H1 (cell line): ENCODE measurements at regions not wholly inside any gene's neighbourhood (a gene's known extent, or its start where the extent isn't known, plus 50 kb on each side); places are given as distances from the start of the nearest gene placed in this dataset.
A peak's percentile ranks its signal among the peaks of the same experiment; 100 is the strongest.

ENCODE experiments used
- CTCF ChIA-PET: fragments of 300-600 bp; sonication (Branson Sonifier 250); formaldehyde crosslinking; loops from one replicate; lab custom pipeline; 2021; ENCODE audit not compliant: partially characterized antibody; lab: Charles Lee
- POLR2A ChIA-PET: fragments of 300-600 bp; sonication (Branson Sonifier 250); formaldehyde crosslinking; loops from one replicate; lab custom pipeline; 2021; ENCODE audit warnings: inconsistent platforms; ENCODE audit not compliant: partially characterized antibody; lab: Charles Lee
- DNase-seq, 2 experiments: peaks; one replicate each; pipeline versions ENCODE4 v3.0.0 to v3.0.0-alpha.2; 2010 to 2022; ENCODE audit warnings: low spot score in 2 of 2, low read depth in 1 of 2, mixed read lengths in 1 of 2
- FAIRE-seq: peaks from 2 replicates; lab custom pipeline; 2011; peaks lifted over from hg19 to GRCh38; lab: Jason Lieb, UNC
- H2AFZ ChIP-seq: 2 replicates; pipeline ENCODE4 v1.8.1; 2012; ENCODE audit warnings: low read length, inconsistent platforms
- H2AK5ac ChIP-seq: 2 replicates; pipeline ENCODE4 v1.6.1; 2013; ENCODE audit warnings: low read depth, low read length
- H2BK120ac ChIP-seq: replicated peaks from 2 replicates; pipeline ENCODE3; 2013; ENCODE audit warnings: low read depth, low read length, inconsistent platforms
- H2BK12ac ChIP-seq: 2 replicates; pipeline ENCODE4 v1.6.1; 2013; ENCODE audit warnings: low read depth, low read length
- H2BK15ac ChIP-seq: 2 replicates; pipeline ENCODE4 v1.6.1; 2013; ENCODE audit warnings: low read length
- H2BK20ac ChIP-seq: 2 replicates; pipeline ENCODE4 v1.6.1; 2013; ENCODE audit warnings: low read length
- H2BK5ac ChIP-seq: 2 replicates; pipeline ENCODE4 v1.6.1; 2013; ENCODE audit warnings: low read depth, low read length
- H3K14ac ChIP-seq: 2 replicates; pipeline ENCODE4 v1.6.1; 2013; ENCODE audit warnings: inconsistent platforms; ENCODE audit not compliant: insufficient read length
- H3K18ac ChIP-seq: 2 replicates; pipeline ENCODE4 v1.6.1; 2013; ENCODE audit warnings: low read length; ENCODE audit errors: extremely low read depth
- H3K23ac ChIP-seq: 2 replicates; pipeline ENCODE4 v1.6.1; 2013; ENCODE audit warnings: inconsistent platforms; ENCODE audit not compliant: insufficient read length
- H3K23me2 ChIP-seq: 2 replicates; pipeline ENCODE4 v1.6.1; 2013; ENCODE audit warnings: low read depth, low read length
- H3K27ac ChIP-seq: 2 replicates; pipeline ENCODE4 v1.6.1; 2011; ENCODE audit warnings: low read depth, low read length, inconsistent platforms
- H3K27me3 ChIP-seq, 4 experiments: replicated peaks in 1 of 4; 1 replicate in 1 of 4; 2 replicates in 3 of 4; pipeline versions ENCODE4 v1.6.1 to v1.8.1; 2011 to 2013; ENCODE audit warnings: low read length in 3 of 4, mild to moderate bottlenecking in 3 of 4, inconsistent platforms in 2 of 4, mixed read lengths in 2 of 4, moderate library complexity in 1 of 4; ENCODE audit not compliant: control insufficient read depth in 3 of 4, insufficient read depth in 3 of 4; ENCODE audit errors: extremely low read depth in 1 of 4
- H3K36me3 ChIP-seq, 4 experiments: 2 replicates each; pipeline versions ENCODE4 v1.6.1 to v1.8.1; 2011 to 2013; ENCODE audit warnings: mild to moderate bottlenecking in 4 of 4, low read length in 3 of 4, moderate library complexity in 2 of 4, control low read depth in 1 of 4, inconsistent platforms in 1 of 4; ENCODE audit not compliant: insufficient read depth in 4 of 4, control insufficient read depth in 2 of 4
- H3K4ac ChIP-seq: replicated peaks from 2 replicates; pipeline ENCODE3; 2013; ENCODE audit warnings: low read length, low read depth, mixed read lengths, inconsistent platforms; ENCODE audit not compliant: insufficient read length
- H3K4me1 ChIP-seq, 4 experiments: replicated peaks in 1 of 4; 1 replicate in 1 of 4; 2 replicates in 3 of 4; pipeline versions ENCODE4 v1.6.1 to v1.8.1; 2011 to 2013; ENCODE audit warnings: low read length in 3 of 4, inconsistent platforms in 2 of 4, mixed read lengths in 1 of 4; ENCODE audit not compliant: insufficient read depth in 4 of 4, control insufficient read depth in 3 of 4
- H3K4me2 ChIP-seq, 2 experiments: 2 replicates each; pipeline versions ENCODE4 v1.6.1 to v1.8.1; 2011 to 2013; ENCODE audit warnings: low read depth in 2 of 2, low read length in 2 of 2, control low read depth in 1 of 2, inconsistent platforms in 1 of 2, mild to moderate bottlenecking in 1 of 2; ENCODE audit not compliant: insufficient read depth in 1 of 2
- H3K4me3 ChIP-seq, 4 experiments: fragments of 200-600, 300-600 bp in 1 of 4; sonication (generic), shearing (Covaris generic), sonication (Bioruptor Twin) in 1 of 4; 2 replicates each; pipeline versions ENCODE4 v1.5.1 to v1.8.1; 2011 to 2016; ENCODE audit warnings: low read length in 4 of 4, low read depth in 3 of 4, control low read depth in 2 of 4, inconsistent platforms in 2 of 4, mild to moderate bottlenecking in 2 of 4, mixed read lengths in 1 of 4, moderate library complexity in 1 of 4; ENCODE audit not compliant: insufficient read depth in 2 of 4; ENCODE audit errors: extremely low read depth in 1 of 4
- H3K56ac ChIP-seq: replicated peaks from 2 replicates; pipeline ENCODE3; 2013; ENCODE audit warnings: low read depth, mild to moderate bottlenecking, mixed read lengths, low read length, inconsistent platforms; ENCODE audit not compliant: insufficient read length
- H3K79me1 ChIP-seq: 2 replicates; pipeline ENCODE4 v1.6.1; 2013; ENCODE audit warnings: low read depth, low read length, control low read depth
- H3K79me2 ChIP-seq, 2 experiments: 2 replicates each; pipeline versions ENCODE4 v1.6.1 to v1.8.1; 2012 to 2013; ENCODE audit warnings: low read length in 2 of 2, mild to moderate bottlenecking in 2 of 2, inconsistent platforms in 1 of 2; ENCODE audit not compliant: insufficient read depth in 2 of 2, control insufficient read depth in 1 of 2
- H3K9ac ChIP-seq, 4 experiments: replicated peaks in 1 of 4; 1 replicate in 1 of 4; 2 replicates in 3 of 4; pipeline versions ENCODE4 v1.6.1 to v1.8.1; 2011 to 2013; ENCODE audit warnings: low read depth in 3 of 4, low read length in 3 of 4, control low read depth in 2 of 4, mild to moderate bottlenecking in 2 of 4, moderate library complexity in 2 of 4, inconsistent platforms in 1 of 4; ENCODE audit errors: extremely low read depth in 1 of 4
- H3K9me3 ChIP-seq, 2 experiments: 2 replicates each; pipeline versions ENCODE4 v1.6.1 to v1.8.1; 2012 to 2013; ENCODE audit warnings: mild to moderate bottlenecking in 2 of 2, moderate library complexity in 2 of 2, control low read depth in 1 of 2, inconsistent platforms in 1 of 2, low read depth in 1 of 2, low read length in 1 of 2, mixed read lengths in 1 of 2; ENCODE audit not compliant: insufficient read depth in 2 of 2
- H4K20me1 ChIP-seq, 2 experiments: replicated peaks in 1 of 2; 2 replicates each; pipeline versions ENCODE3 to v1.8.1; 2011 to 2013; ENCODE audit warnings: inconsistent platforms in 2 of 2, low read length in 2 of 2, mild to moderate bottlenecking in 1 of 2; ENCODE audit not compliant: insufficient read depth in 2 of 2, control insufficient read depth in 1 of 2
- H4K5ac ChIP-seq: 2 replicates; pipeline ENCODE4 v1.6.1; 2013; ENCODE audit warnings: low read length, low read depth, mixed read lengths, inconsistent platforms; ENCODE audit not compliant: insufficient read length
- H4K8ac ChIP-seq: 2 replicates; pipeline ENCODE4 v1.8.0; 2013; ENCODE audit warnings: mild to moderate bottlenecking, moderate library complexity, low read length, inconsistent platforms; ENCODE audit not compliant: insufficient read depth; ENCODE audit errors: extremely low read depth
- H4K91ac ChIP-seq: replicated peaks from 2 replicates; pipeline ENCODE3; 2013; ENCODE audit warnings: low read length, mixed read lengths, inconsistent platforms; ENCODE audit not compliant: insufficient read length
- MAFK ChIP-seq: IDR thresholded peaks from 2 replicates; pipeline ENCODE4 v1.6.1; 2012; ENCODE audit warnings: low read depth, mild to moderate bottlenecking, improper control_type of control experiment, low read length
- MAX ChIP-seq: IDR thresholded peaks from 2 replicates; pipeline ENCODE4 v1.6.1; 2012; ENCODE audit warnings: inconsistent platforms
- POLR2AphosphoS5 ChIP-seq: IDR thresholded peaks from 2 replicates; pipeline ENCODE4 v1.6.1; 2011; ENCODE audit warnings: low read depth, low read length
- WGBS, 2 experiments: shearing (Covaris generic) in 1 of 2; methylation state at CpG; one replicate each; pipeline versions ENCODE4 v1.1.6 to v1.1.7; 2013 to 2015; ENCODE audit warnings: low lambda C conversion rate in 2 of 2, mixed read lengths in 2 of 2, inconsistent platforms in 1 of 2, low coverage in 1 of 2, missing lambda C conversion rate in 1 of 2; ENCODE audit not compliant: insufficient replicate concordance in 2 of 2, insufficient coverage in 1 of 2, insufficient read length in 1 of 2; ENCODE audit errors: extremely low coverage in 1 of 2, missing lambda C conversion rate in 1 of 2; 5-methylcytosine and 5-hydroxymethylcytosine counted together

GRCh38 chr21:16280686-16281091, 550.9 kb downstream of the USP25 start:
- FAIRE-seq (no peak), DNase-seq (no peak)
- Histone ChIP-seq H3K9ac (no peak overlapping the region), H3K79me2 (no peaks in the 10 kb centered on the region), H3K79me1 (no peaks in the 10 kb centered on the region), H3K18ac (no peak overlapping the region), H3K23me2 (no peaks in the 10 kb centered on the region), H2BK15ac (no peak overlapping the region), H2BK5ac (no peak overlapping the region), H3K27me3 (no peaks in the 10 kb centered on the region; a peak in 1 of 7 replicates), H4K8ac (no peak overlapping the region), H2AFZ (peak overlapping the region; percentile 65; the same call in 1 of the 2 replicates), H4K5ac (no peak overlapping the region), H2BK120ac (peak overlapping the region; percentile 8), H2BK20ac (no peak overlapping the region), H3K4ac (no peak overlapping the region), H3K4me3 (peak overlapping the region in 1 of 4 experiments; percentile 38; a peak in 1 of 8 replicates), H3K14ac (no peak overlapping the region), H3K36me3 (no peaks in the 10 kb centered on the region), H4K20me1 (no peaks in the 10 kb centered on the region), H2AK5ac (no peak overlapping the region), H3K4me2 (peak overlapping the region; percentile 52 to 61; a peak in 2 of 4 replicates), H3K27ac (no peak overlapping the region), H3K56ac (no peak overlapping the region), H4K91ac (peak overlapping the region; percentile 1), H3K9me3 (no peaks in the 10 kb centered on the region), H3K4me1 (peaks cover 3 to 15% (median 8%) of the 10 kb centered on the region in 4 experiments), H2BK12ac (no peak overlapping the region; the same call in 1 of the 2 replicates), H3K23ac (no peak overlapping the region)
- 87% methylated on average over 2 of the region's 2 CpGs; no CpG with 5 or more reads in 1 of the 2 experiments for WGBS, 2 experiments
- CTCF ChIA-PET, result interaction anchor here (1.1 kb wide), 2 partner anchors 12 to 22 kb away, joined by 3 to 4 read pairs; no protein-coding TSS in a partner anchor
- POLR2A ChIA-PET, result no interaction called here
- TF ChIP-seq POLR2AphosphoS5, result no peak
- TF ChIP-seq MAFK, result no peak
- no peak for TF ChIP-seq MAX
